RCC 7860 (cell line): ENCODE measurements at regions not wholly inside any gene's neighbourhood (a gene's known extent, or its start where the extent isn't known, plus 50 kb on each side); places are given as distances from the start of the nearest gene placed in this dataset.
"Not testable (repeated sequence)": the region's sequence is repeated elsewhere in the genome, so short reads cannot be mapped to it uniquely, and the experiment has no call there.

Experiments
- DNase-seq: peaks from one replicate; pipeline ENCODE4 v3.0.0-alpha.2; 2015; ENCODE audit warnings: low spot score
- FAIRE-seq: peaks from 2 replicates; lab custom pipeline; 2012; peaks lifted over from hg19 to GRCh38; lab: Jason Lieb, UNC

- no peak for FAIRE-seq
These were observed 146.5 kb downstream of the ALOX5 start for GRCh38 chr10:45520476-45520875.

GRCh38 chr10:45518741-45519140 is 144.7 kb downstream of the ALOX5 start:
- FAIRE-seq, result no peak
- DNase-seq, result no peak

More at GRCh38 chr10:45520476-45520875, 146.5 kb downstream of the ALOX5 start:
- DNase-seq, result no peak

GRCh38 chr10:45515630-45516029 is 141.6 kb downstream of the ALOX5 start:
- DNase-seq, result no peak
- no peak for FAIRE-seq

GRCh38 chr10:45514291-45515270 is 140.6 kb downstream of the ALOX5 start:
- FAIRE-seq (no peak), DNase-seq (no peak)

- no peak for FAIRE-seq
- DNase-seq, result no peak
These were observed 139.5 kb downstream of the ALOX5 start for GRCh38 chr10:45513551-45513950.

GRCh38 chr10:45511926-45512325 is 137.9 kb downstream of the ALOX5 start:
- DNase-seq, result not testable (repeated sequence)

GRCh38 chr10:45509491-45509890 is 135.5 kb downstream of the ALOX5 start:
- no peak for FAIRE-seq
- DNase-seq, result no peak

More at GRCh38 chr10:45511926-45512325, 137.9 kb downstream of the ALOX5 start:
- FAIRE-seq, result not testable (repeated sequence)

- FAIRE-seq, result no peak
- DNase-seq, result no peak
These were observed 131.3 kb downstream of the ALOX5 start for GRCh38 chr10:45505311-45505710.

- no peak for FAIRE-seq
These were observed 128.4 kb downstream of the ALOX5 start for GRCh38 chr10:45502458-45502857.

GRCh38 chr10:45501791-45502190 is 127.8 kb downstream of the ALOX5 start:
- no peak for DNase-seq
- no peak for FAIRE-seq

More at GRCh38 chr10:45502458-45502857, 128.4 kb downstream of the ALOX5 start:
- DNase-seq, result no peak

GRCh38 chr10:45500798-45501197 is 126.8 kb downstream of the ALOX5 start:
- no peak for DNase-seq
- no peak for FAIRE-seq

GRCh38 chr10:45500304-45500703 is 126.3 kb downstream of the ALOX5 start:
- DNase-seq (no peak), FAIRE-seq (no peak)

GRCh38 chr10:45495438-45496152 is 121.6 kb downstream of the ALOX5 start:
- DNase-seq (peak; percentile 45), FAIRE-seq (no peak)
